Adrenal gland (tissue), 9 donors: ENCODE measurements at regions not wholly inside any gene's neighbourhood (a gene's known extent, or its start where the extent isn't known, plus 50 kb on each side); places are given as distances from the start of the nearest gene placed in this dataset.

Source experiments
- DNase-seq, 7 donors: peaks; one replicate each; pipeline ENCODE4 v3.0.0-alpha.2; 2019 to 2020
- H3K27ac ChIP-seq, 5 donors: fragments of 200-600 bp; sonication (generic) in 4 of 5; 1 replicate in 3 of 5; 2 replicates in 2 of 5; pipeline versions ENCODE4 v1.5.1 to v1.8.0; 2016 to 2020; ENCODE audit warnings: mild to moderate bottlenecking in 1 of 5
- H3K27me3 ChIP-seq: fragments of 200-600 bp; 2 replicates; pipeline ENCODE4 v1.8.0; 2021
- H3K36me3 ChIP-seq, 2 donors: fragments of 200-600 bp; replicated peaks in 1 of 2; 1 replicate in 1 of 2; 2 replicates in 1 of 2; pipeline versions ENCODE4 v1.5.1 to v1.8.0; 2018 to 2022
- H3K4me1 ChIP-seq, 2 donors: fragments of 200-600 bp; replicated peaks in 1 of 2; 1 replicate in 1 of 2; 2 replicates in 1 of 2; pipeline versions ENCODE4 v1.5.1 to v1.8.0; 2018 to 2021
- H3K4me3 ChIP-seq, 4 donors: fragments of 200-600 bp; sonication (generic) in 3 of 4; one replicate each; pipeline ENCODE4 v1.5.1; 2016 to 2018
- H3K9me3 ChIP-seq, 3 donors: fragments of 200-600 bp; sonication (generic) in 1 of 3; replicated peaks in 1 of 3; 1 replicate in 2 of 3; 2 replicates in 1 of 3; pipeline versions ENCODE4 v1.5.1 to v1.8.0; 2016 to 2021
- POLR2A ChIP-seq, 2 donors: fragments of 450-650 bp; IDR thresholded peaks; one replicate each; pipeline ENCODE4 v1.6.1; 2017; ENCODE audit warnings: antibody characterized with exemption in 2 of 2, mild to moderate bottlenecking in 2 of 2, moderate library complexity in 1 of 2
- WGBS, 4 donors: extraction: QIAGEN DNeasy Blood & Tissue Kit in 2 of 4; methylation state at CpG; one replicate each; pipeline versions ENCODE4 v1.1.5 to v1.1.7; 2013 to 2017; 5-methylcytosine and 5-hydroxymethylcytosine counted together
- intact Hi-C, 2 donors: fragments of 100-400 bp; cut with DNase I; formaldehyde crosslinking; loops; one replicate each; pipeline versions ENCODE4 v1.14.1 to v1.15.0; 2022 to 2023
- TF ChIP-seq, protein P1 (sequence below), 6 experiments: fragments of 450-650 bp in 4 of 6; fragments of 200-600 bp in 2 of 6; sonication (generic) in 1 of 6; IDR thresholded peaks; 1 replicate in 5 of 6; 2 replicates in 1 of 6; pipeline versions ENCODE4 v1.5.1 to v1.8.0; 2016 to 2021; ENCODE audit warnings: antibody characterized with exemption in 6 of 6, mild to moderate bottlenecking in 2 of 6, moderate library complexity in 1 of 6
- donor health status: healthy with polysubstance abuse.
- donor health status: Bipolar disorder and iron deficiency.
- donor health status: DM: yes; HTN: yes; CAD: no.
- donor health status: DM: no; HTN: no; CAD: no.
- donor health status: DM: no; HTN: no; CAD: no.

GRCh38 chr17:13862346-13862745 lies 207.0 kb upstream of the COX10 start:
- Histone ChIP-seq H3K9me3 (no peaks in the 10 kb centered on the region), H3K4me1 (no peaks in the 10 kb centered on the region), H3K36me3 (no peaks in the 10 kb centered on the region), H3K27ac (no peak overlapping the region), H3K27me3 (no peaks in the 10 kb centered on the region), H3K4me3 (no peak overlapping the region)
- DNase-seq, result no peak
- intact Hi-C loops, result no loop called here
- WGBS, 4 donors, result 90 to 97% (median 94%) methylated on average over 3 of the region's 3 CpGs
- no peak for TF ChIP-seq POLR2A (IDR thresholded peaks at IDR 0.05)
- TF ChIP-seq, protein P1, sequence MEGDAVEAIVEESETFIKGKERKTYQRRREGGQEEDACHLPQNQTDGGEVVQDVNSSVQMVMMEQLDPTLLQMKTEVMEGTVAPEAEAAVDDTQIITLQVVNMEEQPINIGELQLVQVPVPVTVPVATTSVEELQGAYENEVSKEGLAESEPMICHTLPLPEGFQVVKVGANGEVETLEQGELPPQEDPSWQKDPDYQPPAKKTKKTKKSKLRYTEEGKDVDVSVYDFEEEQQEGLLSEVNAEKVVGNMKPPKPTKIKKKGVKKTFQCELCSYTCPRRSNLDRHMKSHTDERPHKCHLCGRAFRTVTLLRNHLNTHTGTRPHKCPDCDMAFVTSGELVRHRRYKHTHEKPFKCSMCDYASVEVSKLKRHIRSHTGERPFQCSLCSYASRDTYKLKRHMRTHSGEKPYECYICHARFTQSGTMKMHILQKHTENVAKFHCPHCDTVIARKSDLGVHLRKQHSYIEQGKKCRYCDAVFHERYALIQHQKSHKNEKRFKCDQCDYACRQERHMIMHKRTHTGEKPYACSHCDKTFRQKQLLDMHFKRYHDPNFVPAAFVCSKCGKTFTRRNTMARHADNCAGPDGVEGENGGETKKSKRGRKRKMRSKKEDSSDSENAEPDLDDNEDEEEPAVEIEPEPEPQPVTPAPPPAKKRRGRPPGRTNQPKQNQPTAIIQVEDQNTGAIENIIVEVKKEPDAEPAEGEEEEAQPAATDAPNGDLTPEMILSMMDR (IDR thresholded peaks at IDR 0.05), result no peak

GRCh38 chr17:13863436-13863835 lies 205.9 kb upstream of the COX10 start:
- no peak for DNase-seq
- Histone ChIP-seq H3K4me1 (no peaks in the 10 kb centered on the region), H3K4me3 (no peak overlapping the region), H3K27me3 (no peaks in the 10 kb centered on the region), H3K27ac (no peak overlapping the region), H3K36me3 (no peaks in the 10 kb centered on the region), H3K9me3 (no peaks in the 10 kb centered on the region)
- no peak for TF ChIP-seq POLR2A (IDR thresholded peaks at IDR 0.05)
- TF ChIP-seq, protein P1 (IDR thresholded peaks at IDR 0.05), result no peak
- WGBS, 4 donors, result 63 to 70% (median 67%) methylated on average over 3 of the region's 3 CpGs
- intact Hi-C loops, result no loop called here

DNA sequence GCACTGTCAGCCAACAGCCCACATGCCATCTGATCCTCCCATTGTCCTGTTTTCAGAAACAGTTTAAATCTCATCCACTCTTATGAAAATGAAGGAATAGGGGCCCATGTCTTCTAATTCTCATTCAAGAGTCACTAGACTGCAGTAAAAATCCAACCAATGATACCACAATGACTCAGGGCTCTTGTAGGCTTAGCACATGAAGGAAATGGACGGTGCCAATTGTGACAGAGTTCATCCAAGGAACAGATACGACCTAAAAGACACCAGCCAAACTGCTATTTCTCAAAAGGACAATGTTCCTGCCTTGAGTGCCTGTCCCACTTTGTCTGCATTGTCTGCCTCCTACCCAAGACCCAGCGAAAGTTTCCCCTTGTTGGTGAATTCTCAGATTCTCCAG lies 204.8 kb upstream of the COX10 start:
- Histone ChIP-seq H3K27ac (no peak overlapping the region), H3K4me1 (no peaks in the 10 kb centered on the region), H3K27me3 (no peaks in the 10 kb centered on the region), H3K36me3 (no peaks in the 10 kb centered on the region), H3K9me3 (no peaks in the 10 kb centered on the region), H3K4me3 (no peak overlapping the region)
- 68 to 75% (median 72%) methylated on average over 3 of the region's 3 CpGs for WGBS, 4 donors
- intact Hi-C loops, result no loop called here
- TF ChIP-seq POLR2A (IDR thresholded peaks at IDR 0.05), result no peak
- TF ChIP-seq, protein P1 (IDR thresholded peaks at IDR 0.05), result no peak
- peak in 1 of 7 donors; percentile 5 for DNase-seq

DNA sequence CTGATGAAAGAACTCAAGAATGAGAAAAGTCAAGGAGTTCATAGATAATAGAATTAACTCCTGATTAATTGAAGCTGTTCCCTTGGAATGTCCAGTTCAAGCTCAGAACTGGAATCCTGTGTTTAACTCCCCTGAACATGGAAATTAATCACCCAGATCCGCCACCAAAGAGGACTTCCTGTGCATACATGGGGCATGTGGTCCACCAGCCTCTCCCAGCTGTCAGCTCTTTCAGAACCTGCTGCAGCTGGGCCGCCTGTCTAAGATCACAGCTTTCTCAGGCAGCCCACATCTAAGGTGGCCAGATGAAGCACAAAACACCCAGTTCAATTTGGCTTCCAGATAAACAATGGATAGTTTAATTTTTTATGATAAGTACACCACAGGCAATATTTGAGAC lies 203.7 kb upstream of the COX10 start:
- Histone ChIP-seq H3K4me1 (no peaks in the 10 kb centered on the region), H3K4me3 (no peak overlapping the region), H3K9me3 (no peaks in the 10 kb centered on the region), H3K27me3 (no peaks in the 10 kb centered on the region), H3K36me3 (no peaks in the 10 kb centered on the region), H3K27ac (no peak overlapping the region)
- WGBS, 4 donors, result 56 to 75% (median 70%) methylated on average over 2 of the region's 2 CpGs
- intact Hi-C loops, result no loop called here
- no peak for TF ChIP-seq POLR2A (IDR thresholded peaks at IDR 0.05)
- TF ChIP-seq, protein P1 (IDR thresholded peaks at IDR 0.05), result no peak
- DNase-seq, result peak in 1 of 7 donors; percentile 6
